ENCODE measurements at regions not wholly inside any gene's neighbourhood (a gene's known extent, or its start where the extent isn't known, plus 50 kb on each side); places are given as distances from the start of the nearest gene placed in this dataset.
"Not testable (repeated sequence)": the region's sequence is repeated elsewhere in the genome, so short reads cannot be mapped to it uniquely, and the experiment has no call there.

- DNase-seq: not testable (repeated sequence)
These were observed 141.8 kb downstream of the AHR start for GRCh38 chr7:17440025-17440784.

GRCh38 chr7:17440831-17441230, 142.4 kb downstream of the AHR start:
- no peak for DNase-seq

GRCh38 chr7:17441557-17441956, 143.1 kb downstream of the AHR start:
- DNase-seq: no peak

- DNase-seq: no peak
These were observed 145.7 kb downstream of the AHR start for GRCh38 chr7:17444151-17444550.

GRCh38 chr7:17444673-17445072, 146.2 kb downstream of the AHR start:
- DNase-seq: no peak

- DNase-seq: no peak
These were observed 147.9 kb downstream of the AHR start for GRCh38 chr7:17446340-17446739.

GRCh38 chr7:17447728-17448478, 149.5 kb downstream of the AHR start:
- DNase-seq: no peak

- DNase-seq: no peak
These were observed 150.3 kb downstream of the AHR start for GRCh38 chr7:17448479-17449423.

GRCh38 chr7:17456541-17456940, 158.1 kb downstream of the AHR start:
- DNase-seq: no peak

- DNase-seq: no peak
These were observed 161.5 kb downstream of the AHR start for GRCh38 chr7:17460001-17460400.

- DNase-seq: no peak
These were observed 162.2 kb downstream of the AHR start for GRCh38 chr7:17460665-17461064.

- no peak for DNase-seq
These were observed 163.7 kb downstream of the AHR start for GRCh38 chr7:17462131-17462631.

- DNase-seq: no peak
These were observed 165.1 kb downstream of the AHR start for GRCh38 chr7:17463511-17464085.

GRCh38 chr7:17466216-17466615, 167.8 kb downstream of the AHR start:
- no peak for DNase-seq

- no peak for DNase-seq
These were observed 169.0 kb downstream of the AHR start for GRCh38 chr7:17467386-17467945.

GRCh38 chr7:17471325-17471724, 172.9 kb downstream of the AHR start:
- no peak for DNase-seq

GRCh38 chr7:17472518-17472917, 174.1 kb downstream of the AHR start:
- no peak for DNase-seq

- DNase-seq: no peak
These were observed 174.5 kb downstream of the AHR start for GRCh38 chr7:17472939-17473338.

GRCh38 chr7:17474724-17475344, 176.4 kb downstream of the AHR start:
- DNase-seq: no peak

- no peak for DNase-seq
These were observed 178.7 kb downstream of the AHR start for GRCh38 chr7:17477182-17477581.

- no peak for DNase-seq
These were observed 182.7 kb downstream of the AHR start for GRCh38 chr7:17481118-17481517.

- no peak for DNase-seq
These were observed 186.9 kb downstream of the AHR start for GRCh38 chr7:17485368-17485767.

Data from right forelimb (tissue), 1 donor.